Parathyroid adenoma (tissue), 2 donors: ENCODE measurements at regions not wholly inside any gene's neighbourhood (a gene's known extent, or its start where the extent isn't known, plus 50 kb on each side); places are given as distances from the start of the nearest gene placed in this dataset.

Experiments
- H2AFZ ChIP-seq: fragments of 300-600 bp; sonication (generic); one replicate; pipeline ENCODE4 v1.7.0; 2017; ENCODE audit warnings: antibody characterized with exemption, mild to moderate bottlenecking
- H3K27ac ChIP-seq: fragments of 300-600 bp; sonication (generic); one replicate; pipeline ENCODE4 v1.7.0; 2017
- H3K27me3 ChIP-seq: fragments of 300-600 bp; sonication (generic); one replicate; pipeline ENCODE4 v1.7.0; 2017; ENCODE audit warnings: low read length; ENCODE audit not compliant: control insufficient read depth, insufficient read depth
- H3K36me3 ChIP-seq: fragments of 300-600 bp; sonication (generic); one replicate; pipeline ENCODE4 v1.7.0; 2017; ENCODE audit warnings: low read length; ENCODE audit not compliant: control insufficient read depth, insufficient read depth
- H3K4me1 ChIP-seq: fragments of 300-600 bp; sonication (generic); one replicate; pipeline ENCODE4 v1.7.0; 2017; ENCODE audit warnings: control low read depth
- H3K4me2 ChIP-seq: fragments of 300-600 bp; sonication (generic); one replicate; pipeline ENCODE4 v1.7.0; 2017; ENCODE audit warnings: low read length
- H3K4me3 ChIP-seq: fragments of 300-600 bp; sonication (generic); one replicate; pipeline ENCODE4 v1.7.0; 2017; ENCODE audit warnings: low read depth, low read length
- H3K79me2 ChIP-seq: fragments of 300-600 bp; sonication (generic); one replicate; pipeline ENCODE4 v1.7.0; 2017; ENCODE audit warnings: control low read depth
- H3K9ac ChIP-seq: fragments of 300-600 bp; sonication (generic); one replicate; pipeline ENCODE4 v1.7.0; 2017; ENCODE audit warnings: mild to moderate bottlenecking
- H3K9me3 ChIP-seq: fragments of 300-600 bp; sonication (generic); one replicate; pipeline ENCODE4 v1.7.0; 2017; ENCODE audit warnings: low read length; ENCODE audit not compliant: control insufficient read depth
- CTCF ChIP-seq: fragments of 300-600 bp; sonication (generic); IDR thresholded peaks from one replicate; pipeline ENCODE4 v1.7.0; 2017; ENCODE audit warnings: antibody characterized with exemption, mild to moderate bottlenecking
- donor health status: primary hyperparathyroidism.

- no peak overlapping the region for H3K9ac ChIP-seq
- no peaks in the 10 kb centered on the region for H3K27me3 ChIP-seq
- no peaks in the 10 kb centered on the region for H3K79me2 ChIP-seq
- no peak overlapping the region for H3K27ac ChIP-seq
- no peaks in the 10 kb centered on the region for H3K36me3 ChIP-seq
- H2AFZ ChIP-seq = no peak overlapping the region
- H3K4me3 ChIP-seq = no peak overlapping the region
- H3K4me2 ChIP-seq = no peak overlapping the region
- no peaks in the 10 kb centered on the region for H3K4me1 ChIP-seq
- no peak for TF ChIP-seq CTCF
- no peaks in the 10 kb centered on the region for H3K9me3 ChIP-seq
Observed at GRCh38 chr11:130718120-130718519, 198.2 kb downstream of the SNX19 start.

GRCh38 chr11:130719220-130719915, 196.9 kb downstream of the SNX19 start:
- Histone ChIP-seq H3K79me2 (no peaks in the 10 kb centered on the region), H3K9ac (no peak overlapping the region), H3K36me3 (no peaks in the 10 kb centered on the region), H2AFZ (no peak overlapping the region), H3K27ac (no peak overlapping the region), H3K27me3 (no peaks in the 10 kb centered on the region), H3K4me2 (no peak overlapping the region), H3K9me3 (no peaks in the 10 kb centered on the region), H3K4me1 (no peaks in the 10 kb centered on the region), H3K4me3 (no peak overlapping the region)
- TF ChIP-seq CTCF = no peak

- no peak overlapping the region for H3K9ac ChIP-seq
- no peak for TF ChIP-seq CTCF
Observed at GRCh38 chr11:130720232-130721022, 195.9 kb downstream of the SNX19 start.

GRCh38 chr11:130721023-130721681, 195.1 kb downstream of the SNX19 start:
- H3K36me3 ChIP-seq = no peaks in the 10 kb centered on the region
- no peaks in the 10 kb centered on the region for H3K79me2 ChIP-seq
- TF ChIP-seq CTCF = no peak
- H3K9ac ChIP-seq = no peak overlapping the region
- no peaks in the 10 kb centered on the region for H3K27me3 ChIP-seq
- H3K27ac ChIP-seq = no peak overlapping the region
- H2AFZ ChIP-seq = no peak overlapping the region
- H3K4me1 ChIP-seq = no peaks in the 10 kb centered on the region
- H3K9me3 ChIP-seq = no peaks in the 10 kb centered on the region
- no peak overlapping the region for H3K4me3 ChIP-seq
- no peak overlapping the region for H3K4me2 ChIP-seq

More at GRCh38 chr11:130720232-130721022, 195.9 kb downstream of the SNX19 start:
- no peaks in the 10 kb centered on the region for H3K27me3 ChIP-seq
- H3K4me1 ChIP-seq = no peaks in the 10 kb centered on the region
- no peak overlapping the region for H3K4me2 ChIP-seq
- H3K36me3 ChIP-seq = no peaks in the 10 kb centered on the region
- no peak overlapping the region for H2AFZ ChIP-seq
- no peak overlapping the region for H3K4me3 ChIP-seq
- no peaks in the 10 kb centered on the region for H3K9me3 ChIP-seq
- H3K79me2 ChIP-seq = no peaks in the 10 kb centered on the region
- H3K27ac ChIP-seq = no peak overlapping the region
